ENCODE measurements at regions not wholly inside any gene's neighbourhood (a gene's known extent, or its start where the extent isn't known, plus 50 kb on each side); places are given as distances from the start of the nearest gene placed in this dataset.

DNA sequence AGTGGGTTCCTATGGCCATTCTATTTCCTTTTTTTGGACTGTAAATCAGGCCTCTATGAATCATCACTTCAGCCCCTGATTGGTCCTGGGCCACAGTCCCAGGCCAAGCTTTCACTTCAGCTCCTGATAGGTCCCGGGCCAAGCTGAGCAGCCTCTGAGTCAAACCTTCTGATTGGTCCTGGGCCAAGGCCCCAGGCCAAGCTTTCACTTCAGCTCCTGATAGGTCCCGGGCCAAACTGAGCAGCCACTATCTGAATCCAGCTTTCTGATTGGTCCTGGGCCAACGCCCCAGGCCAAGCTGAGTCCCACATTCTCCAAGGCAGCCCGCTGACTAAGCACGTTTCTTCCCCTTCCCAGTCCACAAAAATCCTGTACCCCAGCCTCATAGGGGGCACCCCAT, 1972.9 kb upstream of the ACO1 start:
- TF ChIP-seq, protein P1, sequence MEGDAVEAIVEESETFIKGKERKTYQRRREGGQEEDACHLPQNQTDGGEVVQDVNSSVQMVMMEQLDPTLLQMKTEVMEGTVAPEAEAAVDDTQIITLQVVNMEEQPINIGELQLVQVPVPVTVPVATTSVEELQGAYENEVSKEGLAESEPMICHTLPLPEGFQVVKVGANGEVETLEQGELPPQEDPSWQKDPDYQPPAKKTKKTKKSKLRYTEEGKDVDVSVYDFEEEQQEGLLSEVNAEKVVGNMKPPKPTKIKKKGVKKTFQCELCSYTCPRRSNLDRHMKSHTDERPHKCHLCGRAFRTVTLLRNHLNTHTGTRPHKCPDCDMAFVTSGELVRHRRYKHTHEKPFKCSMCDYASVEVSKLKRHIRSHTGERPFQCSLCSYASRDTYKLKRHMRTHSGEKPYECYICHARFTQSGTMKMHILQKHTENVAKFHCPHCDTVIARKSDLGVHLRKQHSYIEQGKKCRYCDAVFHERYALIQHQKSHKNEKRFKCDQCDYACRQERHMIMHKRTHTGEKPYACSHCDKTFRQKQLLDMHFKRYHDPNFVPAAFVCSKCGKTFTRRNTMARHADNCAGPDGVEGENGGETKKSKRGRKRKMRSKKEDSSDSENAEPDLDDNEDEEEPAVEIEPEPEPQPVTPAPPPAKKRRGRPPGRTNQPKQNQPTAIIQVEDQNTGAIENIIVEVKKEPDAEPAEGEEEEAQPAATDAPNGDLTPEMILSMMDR (IDR thresholded peaks at IDR 0.05), result no peak
- no peak for TF ChIP-seq POLR2A (IDR thresholded peaks at IDR 0.05)

Data from testis (tissue), 2 donors.